HEK293 (cell line): ENCODE measurements at regions not wholly inside any gene's neighbourhood (a gene's known extent, or its start where the extent isn't known, plus 50 kb on each side); places are given as distances from the start of the nearest gene placed in this dataset.

Experiments used
- CTCF ChIA-PET: fragments of 350-600 bp; formaldehyde crosslinking; extraction: SDS; loops from one replicate; lab custom pipeline; 2021; ENCODE audit warnings: antibody characterized with exemption; lab: Yijun Ruan, JAX
- POLR2A ChIA-PET: fragments of 300-600 bp; formaldehyde crosslinking; extraction: SDS; loops from one replicate; lab custom pipeline; 2020; ENCODE audit warnings: antibody characterized with exemption, inconsistent platforms; lab: Yijun Ruan, JAX
- H3K27ac ChIP-seq: fragments of 200-500 bp; sonication (Bioruptor generic); 2 replicates; pipeline ENCODE4 v1.5.1; 2014; ENCODE audit warnings: low read depth, low read length, control low read depth, inconsistent platforms; ENCODE audit errors: extremely low read depth
- H3K36me3 ChIP-seq, 2 experiments: fragments of 200-500 bp in 1 of 2; sonication (Bioruptor generic) in 1 of 2; 1 replicate in 1 of 2; 2 replicates in 1 of 2; pipeline ENCODE4 v1.5.1; 2014 to 2017; ENCODE audit warnings: inconsistent platforms in 2 of 2, low read length in 2 of 2; ENCODE audit not compliant: control insufficient read depth in 2 of 2, insufficient read depth in 1 of 2
- H3K4me1 ChIP-seq: fragments of 200-500 bp; sonication (Bioruptor generic); 2 replicates; pipeline ENCODE4 v1.5.1; 2014; ENCODE audit warnings: mild to moderate bottlenecking, low read length, inconsistent platforms; ENCODE audit not compliant: control insufficient read depth, insufficient read depth
- H3K4me3 ChIP-seq: 2 replicates; pipeline ENCODE4 v1.5.1; 2011; ENCODE audit warnings: low read depth, mild to moderate bottlenecking, control low read depth, low read length, moderate library complexity
- H3K9me3 ChIP-seq: fragments of 200-500 bp; sonication (Bioruptor generic); 2 replicates; pipeline ENCODE4 v1.5.1; 2014; ENCODE audit warnings: low read depth, low read length, inconsistent platforms; ENCODE audit not compliant: control insufficient read depth, insufficient read depth
- HOXD13 ChIP-seq: sonication (generic); formaldehyde crosslinking; IDR thresholded peaks from 2 replicates; pipeline ENCODE4 v1.8.0; 2022; ENCODE audit warnings: missing genetic modification reagents, borderline replicate concordance
- KLF8 ChIP-seq: fragments of 450-650 bp; formaldehyde crosslinking; IDR thresholded peaks from 2 replicates; pipeline ENCODE4 v1.5.1; 2016; ENCODE audit warnings: missing biosample characterization, missing genetic modification characterization
- KLF9 ChIP-seq: fragments of 450-650 bp; formaldehyde crosslinking; IDR thresholded peaks from 2 replicates; pipeline ENCODE4 v1.5.1; 2016; ENCODE audit warnings: missing biosample characterization, missing genetic modification characterization, low read depth
- MZF1 ChIP-seq: fragments of 450-650 bp; formaldehyde crosslinking; IDR thresholded peaks from 2 replicates; pipeline ENCODE4 v1.5.1; 2017; ENCODE audit warnings: missing biosample characterization, missing genetic modification characterization, borderline replicate concordance
- PRDM1 ChIP-seq: fragments of 450-650 bp; formaldehyde crosslinking; IDR thresholded peaks from 2 replicates; pipeline ENCODE4; 2016; ENCODE audit warnings: missing biosample characterization, missing genetic modification characterization
- PRDM2 ChIP-seq: fragments of 450-650 bp; formaldehyde crosslinking; IDR thresholded peaks from 2 replicates; pipeline ENCODE4 v1.5.1; 2016; ENCODE audit warnings: missing biosample characterization, missing genetic modification characterization, borderline replicate concordance
- SCRT2 ChIP-seq: fragments of 450-650 bp; formaldehyde crosslinking; IDR thresholded peaks from 2 replicates; pipeline ENCODE4 v1.5.1; 2016; ENCODE audit warnings: missing biosample characterization, missing genetic modification characterization
- YY1 ChIP-seq: fragments of 450-650 bp; formaldehyde crosslinking; IDR thresholded peaks from 2 replicates; pipeline ENCODE4 v1.5.1; 2018; ENCODE audit warnings: missing biosample characterization, missing genetic modification characterization
- ZFP69B ChIP-seq: fragments of 450-650 bp; formaldehyde crosslinking; IDR thresholded peaks from 2 replicates; pipeline ENCODE4 v1.5.1; 2016; ENCODE audit warnings: missing biosample characterization, missing genetic modification characterization
- ZNF121 ChIP-seq: fragments of 450-650 bp; formaldehyde crosslinking; IDR thresholded peaks from 2 replicates; pipeline ENCODE4 v1.5.1; 2016; ENCODE audit warnings: missing biosample characterization, missing genetic modification characterization
- ZNF146 ChIP-seq: fragments of 450-650 bp; formaldehyde crosslinking; IDR thresholded peaks from 2 replicates; pipeline ENCODE4 v1.5.1; 2016; ENCODE audit warnings: missing biosample characterization, missing genetic modification characterization
- ZNF19 ChIP-seq: fragments of 450-650 bp; formaldehyde crosslinking; IDR thresholded peaks from 2 replicates; pipeline ENCODE4; 2016; ENCODE audit warnings: missing biosample characterization, missing genetic modification characterization, low read depth
- ZNF280D ChIP-seq: fragments of 450-650 bp; formaldehyde crosslinking; IDR thresholded peaks from 2 replicates; pipeline ENCODE4 v1.5.1; 2016; ENCODE audit warnings: missing biosample characterization, missing genetic modification characterization
- ZNF416 ChIP-seq: fragments of 450-650 bp; formaldehyde crosslinking; IDR thresholded peaks from 2 replicates; pipeline ENCODE4 v1.5.1; 2016; ENCODE audit warnings: missing biosample characterization, missing genetic modification characterization
- ZNF426 ChIP-seq: fragments of 450-650 bp; formaldehyde crosslinking; IDR thresholded peaks from 2 replicates; pipeline ENCODE4 v1.5.1; 2017; ENCODE audit warnings: missing biosample characterization, missing genetic modification characterization, mild to moderate bottlenecking, inconsistent platforms, moderate library complexity
- ZNF433 ChIP-seq: fragments of 450-650 bp; formaldehyde crosslinking; IDR thresholded peaks from 2 replicates; pipeline ENCODE4 v1.5.1; 2016; ENCODE audit warnings: missing biosample characterization, missing genetic modification characterization, low read depth
- ZNF513 ChIP-seq: fragments of 450-650 bp; IDR thresholded peaks from 2 replicates; pipeline ENCODE4 v1.5.1; 2018; ENCODE audit warnings: missing biosample characterization, missing genetic modification characterization
- ZNF571 ChIP-seq: fragments of 450-650 bp; formaldehyde crosslinking; IDR thresholded peaks from 2 replicates; pipeline ENCODE4 v1.5.0; 2017; ENCODE audit warnings: missing biosample characterization, missing genetic modification characterization
- ZNF621 ChIP-seq: fragments of 450-650 bp; formaldehyde crosslinking; IDR thresholded peaks from 2 replicates; pipeline ENCODE4 v1.5.1; 2017; ENCODE audit warnings: missing biosample characterization, missing genetic modification characterization
- ZNF639 ChIP-seq: fragments of 450-650 bp; formaldehyde crosslinking; IDR thresholded peaks from 2 replicates; pipeline ENCODE4 v1.5.1; 2016; ENCODE audit warnings: missing biosample characterization, missing genetic modification characterization
- ZNF654 ChIP-seq: fragments of 450-650 bp; formaldehyde crosslinking; IDR thresholded peaks from 2 replicates; pipeline ENCODE4 v1.5.1; 2016; ENCODE audit warnings: low read depth, missing biosample characterization, missing genetic modification characterization
- ZNF658 ChIP-seq: fragments of 450-650 bp; formaldehyde crosslinking; IDR thresholded peaks from 2 replicates; pipeline ENCODE4; 2016; ENCODE audit warnings: missing biosample characterization, missing genetic modification characterization
- ZNF768 ChIP-seq: fragments of 450-650 bp; formaldehyde crosslinking; IDR thresholded peaks from 2 replicates; pipeline ENCODE4 v1.5.1; 2018; ENCODE audit warnings: missing biosample characterization, mild to moderate bottlenecking, missing genetic modification characterization
- ZSCAN4 ChIP-seq: fragments of 450-650 bp; formaldehyde crosslinking; IDR thresholded peaks from 2 replicates; pipeline ENCODE4 v1.5.1; 2017; ENCODE audit warnings: missing biosample characterization, missing genetic modification characterization

GRCh38 chr4:160375772-160376452 is 1273.0 kb downstream of the RAPGEF2 start:
- Histone ChIP-seq H3K27ac (no peak overlapping the region), H3K36me3 (no peaks in the 10 kb centered on the region), H3K4me1 (no peaks in the 10 kb centered on the region), H3K4me3 (no peak overlapping the region), H3K9me3 (no peaks in the 10 kb centered on the region)
- no peak for TF ChIP-seq ZNF121 (tag by site-specific recombination)
- TF ChIP-seq SCRT2 (tag by site-specific recombination) = no peak
- no peak for TF ChIP-seq KLF9
- no peak for TF ChIP-seq ZNF280D (tag by site-specific recombination)
- TF ChIP-seq ZSCAN4 (tag by site-specific recombination) = no peak
- TF ChIP-seq ZNF426 = no peak
- TF ChIP-seq ZNF621 = no peak
- TF ChIP-seq ZNF639 (tag by site-specific recombination) = no peak
- TF ChIP-seq MZF1 = no peak
- TF ChIP-seq KLF8 (tag by site-specific recombination) = no peak
- TF ChIP-seq ZNF513 (tag by site-specific recombination) = no peak
- TF ChIP-seq ZNF433 = no peak
- no peak for TF ChIP-seq PRDM1
- TF ChIP-seq ZNF146 (tag by site-specific recombination) = no peak
- no peak for TF ChIP-seq ZNF571
- TF ChIP-seq ZNF654 = no peak
- ChIA-PET POLR2A (interaction anchor here (0.5 kb wide), 1 partner anchor 17 kb away, joined by 3 read pairs; no protein-coding TSS in a partner anchor), CTCF (no interaction called here)

- POLR2A ChIA-PET = no interaction called here
- H3K9me3 ChIP-seq = no peaks in the 10 kb centered on the region
- H3K36me3 ChIP-seq = no peaks in the 10 kb centered on the region
- H3K4me3 ChIP-seq = no peak overlapping the region
- no peaks in the 10 kb centered on the region for H3K4me1 ChIP-seq
- no peak overlapping the region for H3K27ac ChIP-seq
- CTCF ChIA-PET = no interaction called here
- TF ChIP-seq KLF9 = no peak
- no peak for TF ChIP-seq ZNF426
- no peak for TF ChIP-seq ZNF416 (tag by site-specific recombination)
- TF ChIP-seq PRDM2 (tag by site-specific recombination) = no peak
- no peak for TF ChIP-seq YY1 (tag by site-specific recombination)
- TF ChIP-seq ZNF19 (tag by site-specific recombination) = no peak
- no peak for TF ChIP-seq ZNF658 (tag by site-specific recombination)
- TF ChIP-seq HOXD13 (CRISPR knock-in tag) = no peak
- no peak for TF ChIP-seq ZNF621
- no peak for TF ChIP-seq ZNF768 (tag by site-specific recombination)
- TF ChIP-seq ZFP69B = no peak
Observed at GRCh38 chr4:160386846-160387245, 1284.0 kb downstream of the RAPGEF2 start.
